ENCODE measurements at regions not wholly inside any gene's neighbourhood (a gene's known extent, or its start where the extent isn't known, plus 50 kb on each side); places are given as distances from the start of the nearest gene placed in this dataset.

DNA sequence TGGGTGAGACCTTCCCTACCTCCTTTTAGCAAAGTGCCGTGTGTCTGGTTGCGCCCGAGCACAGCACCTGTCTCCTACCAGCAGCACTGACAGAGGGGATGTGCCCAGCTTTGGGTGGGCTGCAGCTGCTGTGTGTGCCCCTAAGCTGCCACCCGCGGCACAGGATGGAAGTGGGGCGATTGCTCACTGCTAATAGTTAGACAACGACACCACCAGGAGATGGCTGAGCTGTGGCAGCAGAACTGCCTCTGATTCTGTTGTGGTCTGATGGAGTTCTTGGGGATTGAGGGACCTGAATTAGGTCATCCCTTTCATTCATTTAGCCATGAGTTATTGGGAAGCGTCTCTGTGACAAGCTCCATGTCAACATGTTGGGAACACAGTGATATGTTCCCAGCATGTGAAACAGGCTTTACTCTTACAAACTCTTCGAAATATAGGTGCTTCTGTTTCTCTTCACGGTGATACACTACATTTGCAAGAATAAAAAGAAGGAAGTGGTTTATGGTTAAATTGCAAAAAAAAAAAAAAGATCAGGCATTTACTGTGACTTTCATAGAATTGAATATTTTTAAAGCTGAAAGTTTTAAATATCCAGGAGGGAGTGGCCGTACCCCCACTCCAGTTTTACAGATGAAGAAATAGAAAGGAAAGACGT, 184.4 kb downstream of the MAF start:
- TF ChIP-seq CBX8 (IDR thresholded peaks at IDR 0.05; ENCODE audit: borderline replicate concordance, extremely low read depth, low read depth, low read length, poor library complexity, severe bottlenecking) (no peak), CTCF (IDR thresholded peaks at IDR 0.05 in 2 of 3, conservative IDR thresholded peaks at IDR 0.05 in 1 of 3; ENCODE audit: insufficient read depth in 2 of 3, low read depth in 1 of 3, low read length in 3 of 3) (no peak), CCAR2 (IDR thresholded peaks at IDR 0.05; ENCODE audit: low read depth, low read length) (no peak), NR3C1 (CRISPR knock-in tag; IDR thresholded peaks at IDR 0.05) (no peak), ZFP30 (CRISPR knock-in tag; IDR thresholded peaks at IDR 0.05; ENCODE audit: borderline replicate concordance) (no peak)
